GM12875 (cell line): ENCODE measurements at regions not wholly inside any gene's neighbourhood (a gene's known extent, or its start where the extent isn't known, plus 50 kb on each side); places are given as distances from the start of the nearest gene placed in this dataset.
A peak's percentile ranks its signal among the peaks of the same experiment; 100 is the strongest.

ENCODE experiments used
- H3K4me3 ChIP-seq: one replicate; pipeline ENCODE4 v1.5.1; 2011; ENCODE audit warnings: low read depth, low read length, control low read depth
- CTCF ChIP-seq: IDR thresholded peaks from 2 replicates; pipeline ENCODE4 v1.5.1; 2011; ENCODE audit warnings: low read depth, mild to moderate bottlenecking, control low read depth, inconsistent platforms, low read length, moderate library complexity, borderline replicate concordance; ENCODE audit not compliant: insufficient read depth

DNA sequence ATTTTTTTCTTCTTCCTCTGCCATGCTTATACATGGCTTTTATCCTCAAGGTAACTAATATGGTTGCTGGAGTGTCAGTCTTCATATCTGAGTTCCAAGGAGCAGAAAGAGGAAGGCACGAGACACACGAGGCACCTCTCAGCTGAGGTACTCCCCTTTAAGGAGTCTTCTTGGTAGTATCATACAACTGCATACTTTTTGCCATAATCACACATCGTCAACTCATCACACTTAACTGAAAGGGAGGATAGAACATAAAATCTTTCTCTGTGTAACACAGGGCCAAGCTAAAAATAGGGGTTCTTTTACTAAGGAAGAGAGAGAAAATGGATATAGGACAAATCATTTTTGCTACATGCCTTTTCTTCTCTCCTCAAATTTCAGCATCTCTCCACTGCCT is 104.2 kb downstream of the OXSM start:
- H3K4me3 ChIP-seq: no peak overlapping the region
- TF ChIP-seq CTCF: no peak

DNA sequence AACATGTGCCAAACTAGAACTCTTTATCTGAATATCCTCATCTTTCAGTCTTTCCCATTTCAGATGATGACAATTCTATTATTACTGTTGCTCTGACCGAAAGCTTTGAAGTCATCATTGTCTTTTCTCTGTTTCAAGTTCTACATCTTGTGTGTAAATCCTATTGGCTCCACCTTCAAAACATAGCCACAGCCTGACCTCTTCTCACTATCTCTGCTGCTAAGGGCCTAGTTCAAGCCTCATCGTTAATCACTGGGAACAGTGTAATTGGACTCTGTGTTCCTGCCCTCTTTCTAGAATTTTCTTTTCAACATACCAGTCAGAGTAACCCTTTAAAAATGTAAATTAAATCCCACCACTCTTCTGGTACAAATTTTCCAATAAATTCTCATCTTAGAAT is 105.1 kb downstream of the OXSM start:
- H3K4me3 ChIP-seq: no peak overlapping the region
- no peak for TF ChIP-seq CTCF

DNA sequence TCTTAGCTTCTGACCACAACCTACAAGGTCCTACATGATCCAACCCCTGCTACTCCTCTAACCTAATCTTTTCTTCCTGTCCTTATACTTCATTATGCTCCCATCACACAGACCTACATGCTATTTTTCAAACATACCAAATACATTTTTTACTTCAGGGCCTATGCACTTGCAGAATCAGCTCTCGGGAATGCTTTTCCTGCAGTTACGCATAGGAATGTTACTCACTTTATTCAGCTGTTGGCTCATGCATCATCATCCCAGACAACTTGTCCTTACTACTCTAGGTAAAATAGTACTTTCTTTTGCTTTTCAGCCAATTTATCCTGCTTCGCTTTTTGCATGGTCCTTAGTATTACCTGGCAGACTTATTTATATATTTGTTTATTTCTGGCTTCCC is 105.6 kb downstream of the OXSM start:
- no peak overlapping the region for H3K4me3 ChIP-seq
- no peak for TF ChIP-seq CTCF

DNA sequence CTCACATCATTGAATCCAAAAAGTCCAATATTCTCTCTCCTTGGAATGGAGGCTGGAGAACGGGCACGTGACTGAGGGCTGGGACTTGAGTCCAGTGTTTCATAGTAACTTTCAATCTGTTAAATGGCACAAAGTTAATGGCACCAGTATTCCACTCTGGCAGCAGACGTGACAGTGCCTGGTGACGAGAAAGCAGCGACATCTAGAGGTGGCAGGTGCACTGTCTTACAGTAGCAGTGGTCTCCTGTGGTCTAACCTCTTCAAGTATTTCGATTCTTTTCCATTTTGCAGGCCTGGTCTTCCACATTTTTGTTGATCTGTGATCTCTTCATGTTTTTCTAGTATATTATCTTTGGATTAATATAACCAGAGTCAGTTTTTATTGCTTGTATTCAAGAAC is 107.1 kb downstream of the OXSM start:
- TF ChIP-seq CTCF: peak; percentile 64
- no peak overlapping the region for H3K4me3 ChIP-seq

- H3K4me3 ChIP-seq: no peak overlapping the region
- no peak for TF ChIP-seq CTCF
Observed at GRCh38 chr3:25899352-25900101, 109.6 kb downstream of the OXSM start.

GRCh38 chr3:25900161-25900560 is 110.3 kb downstream of the OXSM start:
- no peak overlapping the region for H3K4me3 ChIP-seq
- no peak for TF ChIP-seq CTCF

GRCh38 chr3:25901796-25902195 is 111.9 kb downstream of the OXSM start:
- TF ChIP-seq CTCF: no peak
- no peak overlapping the region for H3K4me3 ChIP-seq
